ENCODE measurements at regions not wholly inside any gene's neighbourhood (a gene's known extent, or its start where the extent isn't known, plus 50 kb on each side); places are given as distances from the start of the nearest gene placed in this dataset.

DNA sequence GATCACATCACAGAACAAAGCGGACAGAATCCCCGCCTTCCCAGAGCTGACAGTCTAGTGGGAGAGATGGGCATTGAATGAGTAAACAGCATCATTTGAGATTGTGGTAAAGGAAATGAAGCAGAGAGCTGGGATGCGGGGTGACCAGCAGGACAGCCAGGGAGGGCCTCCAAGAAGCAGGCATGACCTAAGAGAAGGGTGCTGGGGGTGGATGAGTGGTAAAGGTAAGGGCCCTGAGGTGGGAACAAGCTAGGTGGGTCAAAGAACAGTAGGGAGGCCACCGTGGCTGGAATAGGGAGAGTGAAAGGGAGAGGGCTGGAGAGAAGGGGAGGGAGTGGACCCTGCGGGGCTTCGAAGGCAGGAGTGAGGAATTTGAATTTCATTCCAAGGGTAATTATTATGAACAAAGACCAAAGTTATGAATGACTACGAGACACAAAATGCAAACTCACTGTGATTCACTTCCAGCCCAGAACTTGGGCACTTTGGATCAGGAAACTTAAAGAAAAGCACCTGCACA is 61.4 kb downstream of the CEBPB start:
- Histone ChIP-seq H3K36me3 (ENCODE audit: control insufficient read depth in 2 of 2, extremely low read depth in 1 of 2, insufficient read depth in 2 of 2, low read length in 2 of 2) (no peaks in the 10 kb centered on the region), H3K27me3 (ENCODE audit: control insufficient read depth in 2 of 2, insufficient read depth in 2 of 2, low read length in 2 of 2) (peaks cover 0 to 2% of the 10 kb centered on the region in 2 experiments), H2AFZ (ENCODE audit: low read depth, low read length) (no peak overlapping the region), H3K4me3 (replicated peaks in 1 of 3; ENCODE audit: insufficient read depth in 1 of 3, low read depth in 1 of 3, low read length in 3 of 3) (no peak overlapping the region), H3K9me3 (replicated peaks; ENCODE audit: control insufficient read depth, insufficient read depth, low read length) (no peaks in the 10 kb centered on the region), H3K4me2 (ENCODE audit: insufficient read depth, low read length) (no peak overlapping the region), H3K4me1 (ENCODE audit: control insufficient read depth, extremely low read depth, insufficient read depth, low read length) (no peaks in the 10 kb centered on the region), H3K79me2 (ENCODE audit: control insufficient read depth, insufficient read depth, low read length) (no peaks in the 10 kb centered on the region), H4K20me1 (replicated peaks; ENCODE audit: control insufficient read depth, extremely low read depth, insufficient read depth, low read length) (no peaks in the 10 kb centered on the region), H3K27ac (ENCODE audit: insufficient read depth, low read depth, low read length) (no peak overlapping the region), H3K9ac (replicated peaks; ENCODE audit: extremely low read depth, insufficient read depth, low read length) (no peak overlapping the region), H3K9me1 (replicated peaks; ENCODE audit: control insufficient read depth, extremely low read depth, insufficient read depth, low read length) (no peaks in the 10 kb centered on the region)
- DNase-seq (ENCODE audit: low read depth, low spot score): no peak
- ChIA-PET POLR2A (no interaction called here), CTCF (no interaction called here)
- FAIRE-seq: no peak
- BruUV-seq (replicated peaks): no TSS peak
- TF ChIP-seq POLR2A (IDR thresholded peaks at IDR 0.05; ENCODE audit: low read depth, low read length) (no peak), POLR2AphosphoS5 (IDR thresholded peaks at IDR 0.05; ENCODE audit: insufficient read depth, low read depth, low read length) (no peak), GATA2 (IDR thresholded peaks at IDR 0.05; ENCODE audit: insufficient read depth, insufficient read length, low read depth, low read length) (no peak), MYC (IDR thresholded peaks at IDR 0.05; ENCODE audit: low read depth, low read length) (no peak), EZH2 (IDR thresholded peaks at IDR 0.05; ENCODE audit: borderline replicate concordance, low read depth, low read length, severe bottlenecking) (no peak), FOS (IDR thresholded peaks at IDR 0.05; ENCODE audit: borderline replicate concordance, insufficient read depth, low read length) (no peak), JUN (IDR thresholded peaks at IDR 0.05; ENCODE audit: borderline replicate concordance, insufficient read depth, insufficient read length, low read depth) (no peak), CTCF (IDR thresholded peaks at IDR 0.05; ENCODE audit: extremely low read depth in 1 of 2, insufficient read depth in 1 of 2, low read depth in 1 of 2, low read length in 2 of 2) (no peak)
- TF ChIP-seq, protein P1, sequence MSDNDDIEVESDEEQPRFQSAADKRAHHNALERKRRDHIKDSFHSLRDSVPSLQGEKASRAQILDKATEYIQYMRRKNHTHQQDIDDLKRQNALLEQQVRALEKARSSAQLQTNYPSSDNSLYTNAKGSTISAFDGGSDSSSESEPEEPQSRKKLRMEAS (IDR thresholded peaks at IDR 0.05; ENCODE audit: insufficient read depth, insufficient read length): no peak
- intact Hi-C loops (cut with micrococcal nuclease): no loop called here
- dilution Hi-C loops (cut with MboI; ENCODE audit: extremely low pct_ligation_motif_present, low sequenced_read_pairs): no loop called here

Measured in endothelial cell of umbilical vein (primary cell).